ENCODE measurements at regions not wholly inside any gene's neighbourhood (a gene's known extent, or its start where the extent isn't known, plus 50 kb on each side); places are given as distances from the start of the nearest gene placed in this dataset.
A peak's percentile ranks its signal among the peaks of the same experiment; 100 is the strongest.

GRCh38 chrY:15162211-15162610, 637.9 kb downstream of the NLGN4Y start:
- DNase-seq, result no peak

DNA sequence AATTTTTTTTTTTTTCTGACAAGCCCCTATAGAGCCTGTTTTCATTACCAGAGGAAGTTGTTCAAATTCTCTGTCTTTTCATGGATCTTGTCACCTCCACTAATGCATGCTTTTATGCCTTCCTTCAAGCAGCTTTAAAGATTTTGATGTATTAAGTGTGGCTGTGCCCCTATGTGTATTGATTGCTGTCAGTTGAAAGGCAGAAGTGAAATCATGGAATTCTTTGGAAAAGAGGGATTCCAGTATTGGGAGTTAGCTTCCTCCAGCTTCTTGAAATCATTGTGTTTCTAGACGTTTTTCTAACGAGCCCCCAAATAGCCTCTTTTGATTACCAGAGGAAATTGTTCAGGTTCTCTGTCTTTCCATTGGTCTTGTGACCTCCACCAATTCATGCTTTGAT, 655.6 kb downstream of the NLGN4Y start:
- DNase-seq, result no peak

GRCh38 chrY:15229056-15229455, 704.7 kb downstream of the NLGN4Y start:
- DNase-seq, result no peak

- no peak for DNase-seq
Observed at GRCh38 chrY:15239596-15240132, 715.3 kb downstream of the NLGN4Y start.

GRCh38 chrY:15259286-15259685, 735.0 kb downstream of the NLGN4Y start:
- no peak for DNase-seq

DNA sequence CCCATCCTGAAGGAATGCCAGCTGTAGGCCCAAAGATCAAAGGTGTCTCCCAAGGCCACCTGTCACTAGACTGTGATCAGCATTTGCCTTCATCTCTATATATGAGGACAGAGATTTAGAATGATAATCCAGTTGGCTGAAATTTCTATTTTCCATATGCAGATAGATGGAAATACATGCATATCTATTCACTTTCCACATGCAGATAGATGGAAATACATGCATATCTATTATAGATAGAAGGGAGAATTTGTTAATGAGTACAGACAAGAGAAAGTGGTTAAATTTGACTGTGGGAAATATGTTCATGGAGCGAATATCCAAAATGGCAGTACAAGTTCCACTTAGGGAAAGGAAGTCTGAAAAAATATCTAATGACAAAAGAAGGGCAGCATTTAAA, 762.2 kb downstream of the NLGN4Y start:
- no peak for DNase-seq

GRCh38 chrY:15289821-15290220, 765.5 kb downstream of the NLGN4Y start:
- DNase-seq, result no peak

- DNase-seq, result no peak
Observed at GRCh38 chrY:15292881-15293280, 768.6 kb downstream of the NLGN4Y start.

DNA sequence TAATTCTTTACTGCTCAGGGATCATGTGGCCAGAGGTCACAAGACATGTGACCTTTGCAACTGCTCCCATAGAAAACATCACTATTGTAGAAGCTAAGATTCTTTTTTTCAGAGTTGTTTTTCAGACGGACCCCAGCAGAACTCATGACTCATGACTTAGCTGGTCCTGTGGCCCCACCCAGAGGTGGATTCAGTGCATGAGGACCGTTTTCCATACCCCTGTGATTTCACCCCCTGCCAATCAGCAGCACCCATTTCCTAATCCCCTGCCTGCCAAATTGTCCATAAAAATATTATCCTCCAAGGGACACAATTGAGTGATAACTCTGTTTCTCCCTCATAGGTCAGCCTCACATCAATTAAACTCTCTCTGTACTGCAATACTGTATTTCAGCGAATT, 777.5 kb downstream of the NLGN4Y start:
- DNase-seq, result no peak

GRCh38 chrY:15312166-15312565, 787.8 kb downstream of the NLGN4Y start:
- DNase-seq, result no peak

GRCh38 chrY:15324189-15324588, 799.9 kb downstream of the NLGN4Y start:
- DNase-seq, result no peak

- no peak for DNase-seq
Observed at GRCh38 chrY:15325201-15325600, 800.9 kb downstream of the NLGN4Y start.

DNA sequence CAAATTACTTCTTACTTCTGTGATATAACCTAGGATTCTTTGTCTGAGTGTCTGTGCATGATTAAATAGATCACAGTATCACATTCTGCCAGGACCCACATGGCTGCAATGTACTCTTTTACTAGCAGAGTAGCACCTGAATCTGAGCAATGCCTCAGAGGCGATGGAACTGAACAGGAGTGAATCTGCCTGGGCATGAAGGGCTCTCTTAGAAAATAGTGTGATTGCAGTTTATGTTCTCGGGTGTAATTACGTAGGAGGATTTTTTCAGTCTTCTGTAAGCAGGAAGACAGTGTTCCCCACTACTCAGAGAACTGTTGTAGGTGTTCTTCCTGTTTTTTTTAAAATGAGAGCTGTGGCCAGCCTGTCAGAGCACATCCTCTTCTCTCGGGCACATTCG, 802.3 kb downstream of the NLGN4Y start:
- no peak for DNase-seq

- DNase-seq, result no peak
Observed at GRCh38 chrY:15328848-15329247, 804.5 kb downstream of the NLGN4Y start.

DNA sequence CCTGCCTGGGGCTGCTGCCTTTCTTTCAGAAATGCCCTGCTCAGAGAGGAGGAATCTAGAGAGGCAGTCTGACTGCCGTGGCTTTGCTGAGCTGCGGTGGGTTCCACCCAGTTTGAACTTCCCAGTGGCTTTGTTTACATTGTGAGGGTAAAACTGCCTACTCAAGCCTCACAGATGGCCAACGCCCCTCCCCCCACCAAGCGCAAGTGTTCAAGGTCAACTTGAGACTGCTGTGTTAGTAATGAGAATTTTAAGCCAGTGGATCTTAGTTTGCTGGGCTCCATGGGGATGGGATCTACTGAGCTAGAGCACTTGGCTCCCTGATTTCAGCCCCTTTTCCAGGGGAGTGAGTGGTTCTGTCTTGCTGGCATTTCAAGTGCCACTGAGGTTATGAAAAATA, 819.2 kb downstream of the NLGN4Y start:
- DNase-seq, result no peak

GRCh38 chrY:15345471-15346155, 821.3 kb downstream of the NLGN4Y start:
- DNase-seq, result no peak

DNA sequence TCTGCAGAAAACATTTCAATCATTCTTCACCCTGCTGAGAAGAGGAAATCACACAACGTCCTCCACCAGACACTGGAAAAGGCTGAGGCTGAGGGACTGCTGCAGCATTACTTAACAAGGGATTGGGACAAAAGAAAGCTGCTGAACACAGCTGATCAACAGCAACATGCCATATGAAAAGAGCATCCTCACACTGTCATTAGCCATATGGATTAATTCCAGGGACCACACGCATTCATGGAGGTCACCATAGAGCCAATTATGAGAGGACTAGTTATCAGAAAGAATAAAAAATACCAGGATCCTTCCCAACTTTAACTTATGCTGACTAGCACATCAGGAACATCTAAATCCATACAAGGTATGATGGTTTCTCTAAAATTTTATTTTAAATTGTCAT, 825.0 kb downstream of the NLGN4Y start:
- no peak for DNase-seq

DNA sequence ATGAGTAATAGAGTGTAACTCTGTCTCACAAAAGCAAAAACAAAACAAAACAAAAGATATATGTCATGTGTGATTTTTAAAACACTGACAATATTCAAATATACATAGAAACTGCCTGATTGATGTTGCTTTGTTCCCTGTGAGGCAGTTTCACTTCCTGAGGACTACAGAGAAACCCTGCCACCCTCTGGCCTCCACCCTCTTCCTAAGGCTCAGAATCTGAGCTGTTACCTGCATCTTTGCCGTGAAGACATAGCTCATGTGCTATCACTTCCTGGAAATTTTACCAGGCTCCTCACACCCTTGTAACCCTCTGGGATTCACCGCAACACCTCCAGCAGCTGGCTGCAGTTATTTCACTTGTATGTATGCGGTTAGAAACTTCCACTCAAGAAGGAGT, 831.0 kb downstream of the NLGN4Y start:
- no peak for DNase-seq

DNA sequence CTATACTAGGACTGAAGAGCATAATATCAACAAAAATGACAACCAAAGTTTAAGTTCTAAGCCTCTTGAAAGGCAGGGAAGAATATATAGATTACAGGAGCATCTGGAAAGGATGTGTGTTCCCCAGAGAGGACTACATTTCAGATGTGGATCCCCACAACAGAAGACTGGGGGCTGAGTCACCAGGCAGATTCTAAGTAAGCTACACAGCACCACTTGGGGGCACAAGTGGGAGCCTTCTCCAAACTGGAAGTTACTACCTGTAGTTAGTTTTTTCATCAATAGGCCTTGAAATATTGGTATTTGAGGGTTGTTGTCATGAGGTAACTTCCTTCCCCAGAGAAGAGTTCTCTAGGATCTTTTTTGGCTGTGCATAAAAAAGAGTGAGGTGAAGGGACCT, 836.1 kb downstream of the NLGN4Y start:
- DNase-seq, result no peak

DNA sequence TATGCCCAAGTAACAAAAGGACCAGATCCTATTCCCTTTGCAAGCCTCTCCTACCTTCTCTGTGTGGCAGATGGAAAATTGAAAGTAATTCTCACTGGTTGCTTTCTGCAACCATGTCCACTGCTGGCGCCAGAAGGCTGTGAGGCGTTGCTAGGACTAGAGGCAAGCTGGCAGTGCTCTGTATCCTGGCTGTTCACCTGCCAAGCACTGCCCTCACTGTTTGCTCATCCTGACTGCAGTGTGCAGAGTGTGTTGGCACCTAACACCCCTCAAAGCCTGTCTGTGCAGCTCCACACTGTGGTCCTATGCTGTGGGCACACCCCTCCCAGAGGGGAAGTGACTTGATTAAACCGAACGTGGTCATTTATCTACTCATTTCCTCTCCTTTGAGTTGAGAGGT, 840.7 kb downstream of the NLGN4Y start:
- DNase-seq, result no peak

- DNase-seq, result peak; percentile 58
Observed at GRCh38 chrY:15368786-15369185, 844.5 kb downstream of the NLGN4Y start.

DNA sequence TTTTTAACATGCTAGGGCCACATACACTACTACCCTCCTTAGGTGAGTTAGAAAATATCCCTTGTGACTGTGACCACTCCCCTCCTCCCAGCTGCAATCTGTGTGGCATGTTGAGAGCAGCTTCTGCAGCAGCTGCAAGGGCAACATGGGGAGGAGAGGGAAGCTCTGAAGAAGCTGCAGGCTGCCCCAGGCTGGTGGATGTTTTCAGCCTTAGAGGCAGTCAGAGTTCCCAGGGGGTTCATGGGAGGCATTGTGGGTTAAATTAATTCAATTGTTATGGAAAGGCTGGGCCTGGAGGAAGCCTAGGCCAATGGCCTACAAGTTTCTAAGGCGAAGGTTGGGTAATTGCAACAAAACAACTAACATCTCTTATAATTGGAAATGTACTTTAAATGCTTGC, 860.8 kb downstream of the NLGN4Y start:
- no peak for DNase-seq

DNA sequence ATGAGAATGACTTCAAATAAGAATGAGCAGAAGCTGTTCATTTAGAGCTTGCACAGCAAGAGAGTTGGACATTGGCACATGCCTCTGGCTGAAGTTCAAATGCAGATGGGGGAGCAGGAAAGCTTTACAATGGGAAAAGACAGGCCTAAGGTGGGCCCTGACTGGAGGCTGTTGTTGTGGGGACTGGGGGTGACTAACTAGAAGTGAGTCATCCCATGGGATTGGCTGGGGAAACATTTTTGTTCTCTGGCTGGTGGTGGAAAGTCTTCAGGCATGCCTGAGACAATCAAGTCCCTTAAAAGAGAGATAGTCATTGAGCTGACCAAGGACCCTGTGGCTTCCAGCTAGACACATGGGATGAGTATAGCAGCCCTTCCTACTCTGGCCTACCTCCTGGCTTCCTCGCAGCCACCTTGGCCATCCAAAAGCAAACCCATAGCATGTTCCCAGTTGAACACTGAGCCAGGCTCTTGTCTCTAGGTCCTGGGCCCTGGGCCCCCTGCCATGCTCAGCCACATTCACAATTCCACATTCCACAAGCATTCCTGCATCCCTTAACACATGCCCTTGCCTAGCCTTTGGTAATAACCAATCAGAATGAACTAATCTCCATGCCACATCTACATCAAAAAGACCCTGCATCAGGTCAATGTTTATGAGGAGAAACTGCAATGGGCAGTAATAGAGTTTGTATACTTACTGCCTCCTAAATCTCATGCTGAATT, 873.4 kb downstream of the NLGN4Y start:
- DNase-seq, result no peak

- DNase-seq, result no peak
Observed at GRCh38 chrY:15402451-15402850, 878.1 kb downstream of the NLGN4Y start.
